GM12892 (cell line): ENCODE measurements at regions not wholly inside any gene's neighbourhood (a gene's known extent, or its start where the extent isn't known, plus 50 kb on each side); places are given as distances from the start of the nearest gene placed in this dataset.

Source experiments
- POLR2A ChIP-seq: IDR thresholded peaks from 2 replicates; pipeline ENCODE4 v1.6.1; 2011; ENCODE audit warnings: low read depth, low read length, control low read depth
- POLR2AphosphoS5 ChIP-seq: IDR thresholded peaks from 2 replicates; pipeline ENCODE4 v1.6.1; 2011; ENCODE audit warnings: low read depth, low read length, control low read depth
- TAF1 ChIP-seq: IDR thresholded peaks from 2 replicates; pipeline ENCODE4 v1.6.1; 2011; ENCODE audit warnings: low read depth, mild to moderate bottlenecking, control low read depth, low read length, borderline replicate concordance

GRCh38 chr11:101187748-101188147 lies 58.1 kb upstream of the PGR start:
- TF ChIP-seq POLR2AphosphoS5 (no peak), POLR2A (no peak), TAF1 (no peak)
